Peyer's patch (tissue), 4 donors: ENCODE measurements at regions not wholly inside any gene's neighbourhood (a gene's known extent, or its start where the extent isn't known, plus 50 kb on each side); places are given as distances from the start of the nearest gene placed in this dataset.

ENCODE experiments used
- DNase-seq, 3 donors: peaks; one replicate each; pipeline ENCODE4 v3.0.0-alpha.2; 2017 to 2019
- H3K27ac ChIP-seq, 4 donors: fragments of 200-600 bp; sonication (generic); one replicate each; pipeline ENCODE4 v1.5.1; 2016 to 2019
- H3K27me3 ChIP-seq, 2 donors: fragments of 200-600 bp; sonication (generic); one replicate each; pipeline ENCODE4 v1.5.1; 2019
- H3K36me3 ChIP-seq, 3 donors: fragments of 200-600 bp; sonication (generic); one replicate each; pipeline ENCODE4 v1.5.1; 2016 to 2019
- H3K4me1 ChIP-seq, 4 donors: fragments of 200-600 bp; sonication (generic); one replicate each; pipeline ENCODE4 v1.5.1; 2016 to 2019
- H3K4me3 ChIP-seq, 4 donors: fragments of 200-600 bp; sonication (generic); 1 replicate in 3 of 4; 2 replicates in 1 of 4; pipeline ENCODE4 v1.5.1; 2016 to 2019; ENCODE audit warnings: mild to moderate bottlenecking in 1 of 4
- H3K9me3 ChIP-seq, 4 donors: fragments of 200-600 bp; sonication (generic); one replicate each; pipeline ENCODE4 v1.5.1; 2016 to 2019; ENCODE audit warnings: mild to moderate bottlenecking in 1 of 4
- CTCF ChIP-seq, 6 experiments: fragments of 450-650 bp in 4 of 6; fragments of 200-600 bp in 2 of 6; sonication (generic) in 1 of 6; IDR thresholded peaks; one replicate each; pipeline ENCODE4 v1.5.1; 2017 to 2019; ENCODE audit warnings: antibody characterized with exemption in 6 of 6, mild to moderate bottlenecking in 3 of 6, moderate library complexity in 1 of 6
- POLR2A ChIP-seq, 2 donors: fragments of 450-650 bp; IDR thresholded peaks; one replicate each; pipeline ENCODE4 v1.5.1; 2017; ENCODE audit warnings: antibody characterized with exemption in 2 of 2, mild to moderate bottlenecking in 2 of 2, moderate library complexity in 2 of 2

GRCh38 chr9:80885894-80886293, 803.5 kb downstream of the TLE1 start:
- no peak for DNase-seq
- H3K36me3 ChIP-seq = no peaks in the 10 kb centered on the region
- H3K27ac ChIP-seq = no peak overlapping the region
- no peaks in the 10 kb centered on the region for H3K27me3 ChIP-seq
- TF ChIP-seq POLR2A (IDR thresholded peaks at IDR 0.05) (no peak), CTCF (IDR thresholded peaks at IDR 0.05) (no peak)
- no peaks in the 10 kb centered on the region for H3K9me3 ChIP-seq
- H3K4me1 ChIP-seq = no peaks in the 10 kb centered on the region
- no peak overlapping the region for H3K4me3 ChIP-seq

GRCh38 chr9:80883826-80884579, 805.3 kb downstream of the TLE1 start:
- no peak overlapping the region for H3K27ac ChIP-seq
- no peak overlapping the region for H3K4me3 ChIP-seq
- H3K4me1 ChIP-seq = no peaks in the 10 kb centered on the region
- H3K27me3 ChIP-seq = no peaks in the 10 kb centered on the region
- H3K36me3 ChIP-seq = no peaks in the 10 kb centered on the region
- no peaks in the 10 kb centered on the region for H3K9me3 ChIP-seq
- no peak for DNase-seq
- TF ChIP-seq POLR2A (IDR thresholded peaks at IDR 0.05) (no peak), CTCF (IDR thresholded peaks at IDR 0.05) (no peak)

- Histone ChIP-seq H3K4me1 (no peaks in the 10 kb centered on the region), H3K27ac (no peak overlapping the region), H3K4me3 (no peak overlapping the region), H3K27me3 (no peaks in the 10 kb centered on the region), H3K36me3 (no peaks in the 10 kb centered on the region), H3K9me3 (no peaks in the 10 kb centered on the region)
- no peak for DNase-seq
- TF ChIP-seq POLR2A (IDR thresholded peaks at IDR 0.05) = no peak
These were observed 805.9 kb downstream of the TLE1 start for GRCh38 chr9:80883426-80883825.

GRCh38 chr9:80881940-80882339, 807.4 kb downstream of the TLE1 start:
- Histone ChIP-seq H3K36me3 (no peaks in the 10 kb centered on the region), H3K27ac (no peak overlapping the region), H3K4me3 (no peak overlapping the region), H3K27me3 (no peaks in the 10 kb centered on the region), H3K9me3 (no peaks in the 10 kb centered on the region), H3K4me1 (no peaks in the 10 kb centered on the region)
- TF ChIP-seq POLR2A (IDR thresholded peaks at IDR 0.05) = no peak
- TF ChIP-seq CTCF (IDR thresholded peaks at IDR 0.05) = no peak
- no peak for DNase-seq

GRCh38 chr9:80881320-80881719, 808.0 kb downstream of the TLE1 start:
- Histone ChIP-seq H3K4me1 (no peaks in the 10 kb centered on the region), H3K27ac (no peak overlapping the region), H3K27me3 (no peaks in the 10 kb centered on the region), H3K36me3 (no peaks in the 10 kb centered on the region), H3K4me3 (no peak overlapping the region), H3K9me3 (no peaks in the 10 kb centered on the region)
- no peak for DNase-seq
- no peak for TF ChIP-seq POLR2A (IDR thresholded peaks at IDR 0.05)
- no peak for TF ChIP-seq CTCF (IDR thresholded peaks at IDR 0.05)

GRCh38 chr9:80878556-80878955, 810.8 kb downstream of the TLE1 start:
- Histone ChIP-seq H3K4me3 (no peak overlapping the region), H3K36me3 (no peaks in the 10 kb centered on the region), H3K27me3 (no peaks in the 10 kb centered on the region), H3K4me1 (no peaks in the 10 kb centered on the region), H3K9me3 (no peaks in the 10 kb centered on the region), H3K27ac (no peak overlapping the region)
- no peak for DNase-seq
- no peak for TF ChIP-seq CTCF (IDR thresholded peaks at IDR 0.05)
- no peak for TF ChIP-seq POLR2A (IDR thresholded peaks at IDR 0.05)
